ENCODE measurements at regions not wholly inside any gene's neighbourhood (a gene's known extent, or its start where the extent isn't known, plus 50 kb on each side); places are given as distances from the start of the nearest gene placed in this dataset.

DNA sequence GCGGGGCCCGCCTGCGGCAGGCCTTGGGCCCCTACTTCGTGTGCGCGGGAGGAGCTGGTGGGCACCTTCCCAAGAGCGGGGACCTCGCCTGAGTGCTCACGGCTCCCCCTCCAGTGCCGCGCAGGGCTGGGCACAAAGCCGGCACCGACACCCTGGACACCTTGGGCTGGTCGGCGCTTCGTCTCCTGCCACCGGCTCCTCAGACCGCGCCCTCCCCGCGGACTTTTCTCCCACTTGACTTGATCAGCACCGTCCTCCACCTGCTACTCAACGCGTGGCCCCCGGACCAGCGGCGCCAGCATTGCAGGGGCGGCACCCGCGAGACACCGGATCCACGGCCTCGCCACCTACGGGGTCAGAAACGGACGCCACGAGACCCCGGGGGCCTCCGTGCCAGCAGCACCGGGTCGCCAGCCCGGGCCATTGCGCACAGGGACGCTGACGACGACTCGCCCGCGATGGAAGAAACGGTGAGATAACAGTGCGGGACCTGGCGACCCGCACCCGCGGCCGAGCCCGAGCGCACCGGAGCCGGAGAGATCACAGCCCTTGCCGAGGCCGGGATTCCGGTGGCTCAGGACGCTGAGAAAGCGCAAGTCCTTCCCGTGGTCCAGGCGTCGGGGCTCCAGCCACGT, 154.2 kb downstream of the DLL1 start:
- ChIA-PET POLR2A (no interaction called here), CTCF (no interaction called here)
- DNase-seq (ENCODE audit: low spot score) (no peak), ATAC-seq (no peak)
- Mint-ChIP-seq H3K4me1 (no peaks in the 10 kb centered on the region), H3K36me3 (peaks cover 8% of the 10 kb centered on the region; the same call in 1 of the 2 replicates), H3K27ac (no peak overlapping the region), H3K4me3 (no peak overlapping the region), H3K9me3 (peaks cover 16% of the 10 kb centered on the region), H3K27me3 (ENCODE audit: low read depth) (peaks cover 5% of the 10 kb centered on the region; the same call in 1 of the 2 replicates)
- TF ChIP-seq, protein P1, sequence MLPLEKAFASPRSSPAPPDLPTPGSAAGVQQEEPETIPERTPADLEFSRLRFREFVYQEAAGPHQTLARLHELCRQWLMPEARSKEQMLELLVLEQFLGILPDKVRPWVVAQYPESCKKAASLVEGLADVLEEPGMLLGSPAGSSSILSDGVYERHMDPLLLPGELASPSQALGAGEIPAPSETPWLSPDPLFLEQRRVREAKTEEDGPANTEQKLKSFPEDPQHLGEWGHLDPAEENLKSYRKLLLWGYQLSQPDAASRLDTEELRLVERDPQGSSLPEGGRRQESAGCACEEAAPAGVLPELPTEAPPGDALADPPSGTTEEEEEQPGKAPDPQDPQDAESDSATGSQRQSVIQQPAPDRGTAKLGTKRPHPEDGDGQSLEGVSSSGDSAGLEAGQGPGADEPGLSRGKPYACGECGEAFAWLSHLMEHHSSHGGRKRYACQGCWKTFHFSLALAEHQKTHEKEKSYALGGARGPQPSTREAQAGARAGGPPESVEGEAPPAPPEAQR (CRISPR knock-in tag; IDR thresholded peaks at IDR 0.05), result no peak
- TF ChIP-seq, protein P2, sequence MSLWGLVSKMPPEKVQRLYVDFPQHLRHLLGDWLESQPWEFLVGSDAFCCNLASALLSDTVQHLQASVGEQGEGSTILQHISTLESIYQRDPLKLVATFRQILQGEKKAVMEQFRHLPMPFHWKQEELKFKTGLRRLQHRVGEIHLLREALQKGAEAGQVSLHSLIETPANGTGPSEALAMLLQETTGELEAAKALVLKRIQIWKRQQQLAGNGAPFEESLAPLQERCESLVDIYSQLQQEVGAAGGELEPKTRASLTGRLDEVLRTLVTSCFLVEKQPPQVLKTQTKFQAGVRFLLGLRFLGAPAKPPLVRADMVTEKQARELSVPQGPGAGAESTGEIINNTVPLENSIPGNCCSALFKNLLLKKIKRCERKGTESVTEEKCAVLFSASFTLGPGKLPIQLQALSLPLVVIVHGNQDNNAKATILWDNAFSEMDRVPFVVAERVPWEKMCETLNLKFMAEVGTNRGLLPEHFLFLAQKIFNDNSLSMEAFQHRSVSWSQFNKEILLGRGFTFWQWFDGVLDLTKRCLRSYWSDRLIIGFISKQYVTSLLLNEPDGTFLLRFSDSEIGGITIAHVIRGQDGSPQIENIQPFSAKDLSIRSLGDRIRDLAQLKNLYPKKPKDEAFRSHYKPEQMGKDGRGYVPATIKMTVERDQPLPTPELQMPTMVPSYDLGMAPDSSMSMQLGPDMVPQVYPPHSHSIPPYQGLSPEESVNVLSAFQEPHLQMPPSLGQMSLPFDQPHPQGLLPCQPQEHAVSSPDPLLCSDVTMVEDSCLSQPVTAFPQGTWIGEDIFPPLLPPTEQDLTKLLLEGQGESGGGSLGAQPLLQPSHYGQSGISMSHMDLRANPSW (CRISPR knock-in tag; conservative IDR thresholded peaks at IDR 0.05; ENCODE audit: low read depth), result no peak
- TF ChIP-seq ZNF671 (CRISPR knock-in tag; IDR thresholded peaks at IDR 0.05), result no peak
- TF ChIP-seq ZNF232 (CRISPR knock-in tag; IDR thresholded peaks at IDR 0.05), result no peak
- no peak for TF ChIP-seq CREB1 (CRISPR knock-in tag; IDR thresholded peaks at IDR 0.05)
- TF ChIP-seq, protein P3, sequence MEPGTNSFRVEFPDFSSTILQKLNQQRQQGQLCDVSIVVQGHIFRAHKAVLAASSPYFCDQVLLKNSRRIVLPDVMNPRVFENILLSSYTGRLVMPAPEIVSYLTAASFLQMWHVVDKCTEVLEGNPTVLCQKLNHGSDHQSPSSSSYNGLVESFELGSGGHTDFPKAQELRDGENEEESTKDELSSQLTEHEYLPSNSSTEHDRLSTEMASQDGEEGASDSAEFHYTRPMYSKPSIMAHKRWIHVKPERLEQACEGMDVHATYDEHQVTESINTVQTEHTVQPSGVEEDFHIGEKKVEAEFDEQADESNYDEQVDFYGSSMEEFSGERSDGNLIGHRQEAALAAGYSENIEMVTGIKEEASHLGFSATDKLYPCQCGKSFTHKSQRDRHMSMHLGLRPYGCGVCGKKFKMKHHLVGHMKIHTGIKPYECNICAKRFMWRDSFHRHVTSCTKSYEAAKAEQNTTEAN (CRISPR knock-in tag; IDR thresholded peaks at IDR 0.05), result no peak
- TF ChIP-seq, protein P4, sequence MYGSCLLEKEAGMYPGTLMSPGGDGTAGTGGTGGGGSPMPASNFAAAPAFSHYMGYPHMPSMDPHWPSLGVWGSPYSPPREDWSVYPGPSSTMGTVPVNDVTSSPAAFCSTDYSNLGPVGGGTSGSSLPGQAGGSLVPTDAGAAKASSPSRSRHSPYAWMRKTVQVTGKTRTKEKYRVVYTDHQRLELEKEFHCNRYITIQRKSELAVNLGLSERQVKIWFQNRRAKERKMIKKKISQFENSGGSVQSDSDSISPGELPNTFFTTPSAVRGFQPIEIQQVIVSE (CRISPR knock-in tag; IDR thresholded peaks at IDR 0.05; ENCODE audit: borderline replicate concordance), result no peak
- TF ChIP-seq, protein P5, sequence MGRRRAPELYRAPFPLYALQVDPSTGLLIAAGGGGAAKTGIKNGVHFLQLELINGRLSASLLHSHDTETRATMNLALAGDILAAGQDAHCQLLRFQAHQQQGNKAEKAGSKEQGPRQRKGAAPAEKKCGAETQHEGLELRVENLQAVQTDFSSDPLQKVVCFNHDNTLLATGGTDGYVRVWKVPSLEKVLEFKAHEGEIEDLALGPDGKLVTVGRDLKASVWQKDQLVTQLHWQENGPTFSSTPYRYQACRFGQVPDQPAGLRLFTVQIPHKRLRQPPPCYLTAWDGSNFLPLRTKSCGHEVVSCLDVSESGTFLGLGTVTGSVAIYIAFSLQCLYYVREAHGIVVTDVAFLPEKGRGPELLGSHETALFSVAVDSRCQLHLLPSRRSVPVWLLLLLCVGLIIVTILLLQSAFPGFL (CRISPR knock-in tag; IDR thresholded peaks at IDR 0.05; ENCODE audit: borderline replicate concordance), result no peak
- TF ChIP-seq, protein P6, sequence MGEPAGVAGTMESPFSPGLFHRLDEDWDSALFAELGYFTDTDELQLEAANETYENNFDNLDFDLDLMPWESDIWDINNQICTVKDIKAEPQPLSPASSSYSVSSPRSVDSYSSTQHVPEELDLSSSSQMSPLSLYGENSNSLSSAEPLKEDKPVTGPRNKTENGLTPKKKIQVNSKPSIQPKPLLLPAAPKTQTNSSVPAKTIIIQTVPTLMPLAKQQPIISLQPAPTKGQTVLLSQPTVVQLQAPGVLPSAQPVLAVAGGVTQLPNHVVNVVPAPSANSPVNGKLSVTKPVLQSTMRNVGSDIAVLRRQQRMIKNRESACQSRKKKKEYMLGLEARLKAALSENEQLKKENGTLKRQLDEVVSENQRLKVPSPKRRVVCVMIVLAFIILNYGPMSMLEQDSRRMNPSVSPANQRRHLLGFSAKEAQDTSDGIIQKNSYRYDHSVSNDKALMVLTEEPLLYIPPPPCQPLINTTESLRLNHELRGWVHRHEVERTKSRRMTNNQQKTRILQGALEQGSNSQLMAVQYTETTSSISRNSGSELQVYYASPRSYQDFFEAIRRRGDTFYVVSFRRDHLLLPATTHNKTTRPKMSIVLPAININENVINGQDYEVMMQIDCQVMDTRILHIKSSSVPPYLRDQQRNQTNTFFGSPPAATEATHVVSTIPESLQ (CRISPR knock-in tag; IDR thresholded peaks at IDR 0.05), result no peak
- TF ChIP-seq SP1 (CRISPR knock-in tag; conservative IDR thresholded peaks at IDR 0.05), result no peak
- TF ChIP-seq, protein P7, sequence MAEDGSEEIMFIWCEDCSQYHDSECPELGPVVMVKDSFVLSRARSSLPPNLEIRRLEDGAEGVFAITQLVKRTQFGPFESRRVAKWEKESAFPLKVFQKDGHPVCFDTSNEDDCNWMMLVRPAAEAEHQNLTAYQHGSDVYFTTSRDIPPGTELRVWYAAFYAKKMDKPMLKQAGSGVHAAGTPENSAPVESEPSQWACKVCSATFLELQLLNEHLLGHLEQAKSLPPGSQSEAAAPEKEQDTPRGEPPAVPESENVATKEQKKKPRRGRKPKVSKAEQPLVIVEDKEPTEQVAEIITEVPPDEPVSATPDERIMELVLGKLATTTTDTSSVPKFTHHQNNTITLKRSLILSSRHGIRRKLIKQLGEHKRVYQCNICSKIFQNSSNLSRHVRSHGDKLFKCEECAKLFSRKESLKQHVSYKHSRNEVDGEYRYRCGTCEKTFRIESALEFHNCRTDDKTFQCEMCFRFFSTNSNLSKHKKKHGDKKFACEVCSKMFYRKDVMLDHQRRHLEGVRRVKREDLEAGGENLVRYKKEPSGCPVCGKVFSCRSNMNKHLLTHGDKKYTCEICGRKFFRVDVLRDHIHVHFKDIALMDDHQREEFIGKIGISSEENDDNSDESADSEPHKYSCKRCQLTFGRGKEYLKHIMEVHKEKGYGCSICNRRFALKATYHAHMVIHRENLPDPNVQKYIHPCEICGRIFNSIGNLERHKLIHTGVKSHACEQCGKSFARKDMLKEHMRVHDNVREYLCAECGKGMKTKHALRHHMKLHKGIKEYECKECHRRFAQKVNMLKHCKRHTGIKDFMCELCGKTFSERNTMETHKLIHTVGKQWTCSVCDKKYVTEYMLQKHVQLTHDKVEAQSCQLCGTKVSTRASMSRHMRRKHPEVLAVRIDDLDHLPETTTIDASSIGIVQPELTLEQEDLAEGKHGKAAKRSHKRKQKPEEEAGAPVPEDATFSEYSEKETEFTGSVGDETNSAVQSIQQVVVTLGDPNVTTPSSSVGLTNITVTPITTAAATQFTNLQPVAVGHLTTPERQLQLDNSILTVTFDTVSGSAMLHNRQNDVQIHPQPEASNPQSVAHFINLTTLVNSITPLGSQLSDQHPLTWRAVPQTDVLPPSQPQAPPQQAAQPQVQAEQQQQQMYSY (CRISPR knock-in tag; IDR thresholded peaks at IDR 0.05), result no peak
- no peak for TF ChIP-seq NR2C2 (CRISPR knock-in tag; IDR thresholded peaks at IDR 0.05)

All from WTC11 (cell line).